Muscle of back (tissue), 3 donors: ENCODE measurements at regions not wholly inside any gene's neighbourhood (a gene's known extent, or its start where the extent isn't known, plus 50 kb on each side); places are given as distances from the start of the nearest gene placed in this dataset.
"Not testable (repeated sequence)": the region's sequence is repeated elsewhere in the genome, so short reads cannot be mapped to it uniquely, and the experiment has no call there.

ENCODE experiments used
- DNase-seq, 3 donors: peaks; one replicate each; pipeline versions ENCODE4 v3.0.0 to v3.0.0-alpha.2; 2013

DNA sequence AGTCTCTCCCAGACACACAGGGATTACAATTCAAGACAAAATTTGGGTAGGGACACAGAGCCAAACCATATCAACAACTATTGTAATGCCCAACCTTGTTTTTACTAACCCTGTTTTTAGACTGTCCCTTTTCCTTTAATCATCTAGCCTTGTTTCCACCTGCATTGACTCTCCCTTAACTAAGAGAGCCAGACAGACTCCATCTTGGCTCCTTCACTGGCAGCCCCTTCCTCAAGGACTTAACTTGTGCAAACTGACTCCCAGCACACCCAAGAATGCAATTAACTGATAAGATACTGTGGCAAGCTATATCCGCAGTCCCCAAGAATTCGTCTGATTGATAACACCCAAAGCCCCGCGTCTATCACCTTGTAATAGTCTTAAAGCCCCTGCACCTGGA is 151.8 kb upstream of the DGKB start:
- DNase-seq = not testable (repeated sequence)

DNA sequence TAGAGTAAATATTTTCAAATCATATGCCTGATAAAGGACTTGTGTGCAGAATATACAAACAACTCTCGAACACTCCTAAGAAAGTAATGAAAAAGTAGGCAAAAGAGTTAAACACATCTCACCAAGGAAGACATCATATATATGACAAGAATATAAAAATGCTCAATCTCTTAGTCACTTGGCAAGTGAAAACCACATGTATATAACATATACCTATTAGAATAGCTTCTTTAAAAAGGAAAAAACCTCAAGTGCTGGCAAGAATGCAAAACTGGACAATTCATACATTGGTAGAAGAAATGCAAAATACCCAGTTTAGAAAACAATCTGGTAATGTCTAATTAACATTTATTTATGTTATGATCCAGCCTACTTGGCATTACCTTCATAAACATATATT is 146.6 kb upstream of the DGKB start:
- no peak for DNase-seq

DNA sequence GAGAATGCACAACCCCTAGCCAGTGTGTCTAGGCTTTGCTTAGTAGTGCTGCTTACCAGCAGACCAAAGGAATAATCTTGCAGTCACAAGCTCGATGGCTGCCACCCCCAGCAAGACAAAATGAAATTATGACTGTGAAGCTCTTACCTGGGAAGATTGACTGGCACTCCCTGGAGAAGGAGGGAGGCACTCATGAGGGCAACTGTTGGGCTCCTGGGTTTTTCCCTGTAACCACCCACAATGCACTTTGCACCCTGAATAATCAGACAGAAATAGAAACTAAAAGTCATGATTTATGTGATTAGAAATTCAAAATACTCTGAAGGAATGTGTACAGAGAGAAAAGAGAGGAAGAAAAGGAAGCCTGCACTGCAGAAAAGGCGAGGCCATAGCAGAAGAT is 144.3 kb upstream of the DGKB start:
- no peak for DNase-seq

DNA sequence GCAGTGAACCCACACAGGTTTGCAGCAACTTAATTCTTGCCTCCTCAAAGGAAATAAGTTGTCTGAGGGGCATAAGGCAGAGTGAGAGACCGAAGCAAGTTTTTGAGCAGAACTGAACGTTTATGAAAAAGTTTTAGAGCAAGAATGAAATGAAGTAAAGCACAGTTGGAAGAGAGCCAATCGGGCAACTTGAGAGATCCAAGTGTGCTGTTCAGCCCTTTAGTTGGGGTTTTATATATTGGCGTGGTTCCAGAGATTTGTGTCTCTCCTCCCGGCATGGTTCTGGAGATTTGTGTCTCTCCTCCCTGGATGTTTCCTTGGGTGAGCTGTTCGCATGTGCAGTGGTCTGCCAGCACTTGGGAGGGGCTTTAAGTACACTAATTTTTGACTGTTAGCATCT is 141.4 kb upstream of the DGKB start:
- no peak for DNase-seq

DNA sequence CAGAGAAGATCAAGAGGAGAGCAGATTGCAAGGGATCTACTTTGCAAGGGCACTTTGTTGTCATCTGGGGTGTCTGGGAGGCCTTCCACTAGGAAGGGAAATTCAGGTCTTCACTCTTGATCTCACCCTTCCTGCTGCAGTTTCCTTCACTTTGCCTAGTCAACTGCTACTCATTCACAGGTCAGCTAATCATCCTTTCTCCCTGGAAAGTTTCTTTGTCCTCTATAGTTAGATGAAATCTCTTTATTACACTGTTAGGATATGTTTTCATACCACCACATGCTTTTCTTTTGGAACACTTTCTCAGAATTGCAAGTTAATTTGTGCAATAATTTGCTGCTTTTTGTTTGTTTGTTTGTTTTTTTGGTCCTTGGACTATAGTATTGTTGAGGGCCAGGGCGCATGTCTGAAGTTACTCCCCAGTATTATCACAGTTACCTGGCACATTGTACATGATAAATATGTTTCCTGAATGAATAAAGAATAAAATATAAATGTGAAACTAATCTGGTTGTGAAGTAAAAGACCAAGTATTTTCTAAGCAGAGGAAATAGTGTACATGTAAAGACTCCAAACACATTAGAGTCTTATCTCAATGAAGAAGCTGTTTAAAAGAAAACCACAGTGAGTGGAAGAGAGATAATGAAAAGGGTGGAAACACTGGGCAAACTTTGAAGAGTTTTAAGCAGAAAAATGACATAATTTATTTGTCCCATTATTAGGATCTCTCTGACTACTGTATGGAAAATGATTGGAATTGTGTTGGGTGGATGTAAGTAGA is 139.9 kb upstream of the DGKB start:
- no peak for DNase-seq

DNA sequence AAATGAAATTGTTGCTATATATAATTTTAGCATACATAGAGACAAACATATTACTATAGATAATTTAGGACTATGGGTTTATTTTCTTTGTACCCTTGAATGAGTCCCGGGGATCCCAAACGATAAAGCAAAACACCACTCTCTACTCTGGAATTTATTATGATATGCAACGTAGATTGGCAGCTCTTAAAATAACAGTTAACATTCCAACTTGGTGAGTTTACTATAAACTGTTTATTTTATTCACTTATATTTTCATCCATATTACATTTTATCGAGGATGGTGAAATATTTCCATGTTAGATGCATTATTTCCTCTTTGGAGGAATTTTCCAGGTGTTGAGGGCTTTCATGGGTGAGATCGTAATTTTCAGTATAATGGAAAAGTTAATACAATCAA is 138.7 kb upstream of the DGKB start:
- DNase-seq = no peak

DNA sequence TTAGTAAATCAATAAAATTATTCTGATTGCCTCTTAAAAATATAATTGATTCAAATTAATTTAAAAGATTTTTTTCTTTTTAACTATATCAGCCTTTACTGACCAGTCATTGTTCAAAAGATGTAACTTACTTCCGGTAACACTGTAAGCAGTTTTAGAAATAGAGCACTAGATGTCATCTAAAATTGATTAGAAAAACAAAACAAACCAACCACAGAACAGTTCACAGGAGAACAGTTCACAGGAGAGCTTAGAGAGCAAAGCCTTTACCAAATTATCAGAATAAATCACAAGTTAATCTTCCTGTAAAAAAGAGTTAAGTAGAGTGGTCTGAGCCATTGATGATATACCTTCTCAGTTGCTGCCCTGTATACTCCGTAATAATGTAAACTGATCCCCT is 133.3 kb upstream of the DGKB start:
- DNase-seq = no peak

DNA sequence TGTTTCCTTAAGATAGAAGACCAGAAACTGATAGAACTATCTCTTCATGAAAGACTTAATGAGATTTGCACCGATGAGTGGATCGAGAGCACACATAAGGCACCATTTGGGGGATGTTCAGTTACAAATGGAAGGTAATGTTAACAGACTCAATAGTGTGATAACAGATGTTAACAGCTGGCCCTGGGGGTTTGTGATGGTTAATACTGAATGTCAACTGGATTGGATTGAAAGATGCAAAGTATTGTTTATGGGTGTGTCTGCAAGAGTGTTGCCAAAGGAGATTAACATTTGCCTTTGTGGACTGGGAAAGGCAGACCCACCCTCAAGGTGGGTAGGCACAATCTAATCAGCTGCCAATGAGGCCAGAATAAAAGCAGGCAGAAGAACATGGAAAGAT is 130.5 kb upstream of the DGKB start:
- no peak for DNase-seq

DNA sequence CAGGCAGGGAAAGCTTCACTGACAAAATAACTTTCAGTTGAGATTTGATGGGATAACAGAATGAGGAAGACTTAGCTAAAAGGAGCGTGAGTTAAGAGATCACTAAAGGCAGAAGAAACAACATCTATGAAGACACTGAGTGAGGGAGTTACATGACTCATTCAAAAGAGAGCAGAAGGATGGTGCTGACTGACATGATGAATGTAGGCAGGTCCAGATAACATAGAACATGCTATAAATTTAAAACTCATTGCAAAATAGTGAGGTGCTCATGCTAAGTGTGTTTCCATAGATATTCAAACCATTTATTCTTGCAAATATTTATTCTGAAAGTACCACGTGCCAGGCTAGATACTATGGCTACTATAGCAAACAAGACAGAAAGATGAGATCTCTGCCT is 116.4 kb upstream of the DGKB start:
- DNase-seq = no peak

DNA sequence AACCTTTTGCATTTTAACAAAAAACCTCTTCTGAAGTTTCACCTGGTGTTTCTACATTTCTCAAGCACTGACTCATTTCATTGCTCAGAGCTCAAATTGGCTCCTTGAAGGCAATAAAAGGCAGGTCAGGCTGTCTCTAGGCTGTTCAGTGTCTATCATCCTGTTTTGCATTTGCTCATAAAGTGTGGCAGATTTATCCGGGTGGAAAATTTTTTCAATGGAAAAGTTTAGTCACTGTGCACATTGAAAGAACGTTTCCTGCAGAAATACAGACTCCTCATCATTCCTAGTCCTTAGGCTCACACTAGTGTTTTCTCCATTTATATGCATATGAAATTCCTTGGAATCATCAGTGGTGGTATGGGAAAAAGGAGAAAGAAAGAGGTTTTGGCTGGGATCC is 114.2 kb upstream of the DGKB start:
- DNase-seq = peak; percentile 10 to 67 (median 35)

DNA sequence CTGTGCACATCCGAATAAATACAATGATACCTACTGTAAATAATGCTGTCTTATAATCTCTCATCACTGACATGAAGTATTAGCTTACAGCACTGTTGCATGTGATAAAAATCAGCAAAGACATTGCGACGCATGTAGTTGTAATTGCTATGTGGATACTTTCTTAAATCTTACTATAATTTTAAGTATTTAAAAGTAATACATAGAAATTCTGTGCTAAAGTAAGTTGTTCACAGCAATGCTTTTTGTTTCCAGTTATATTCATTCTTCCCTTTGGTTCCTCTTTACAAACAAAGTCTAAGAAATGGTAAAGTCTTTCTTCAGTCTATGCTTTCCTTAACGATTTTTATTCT is 113.7 kb upstream of the DGKB start:
- no peak for DNase-seq

DNA sequence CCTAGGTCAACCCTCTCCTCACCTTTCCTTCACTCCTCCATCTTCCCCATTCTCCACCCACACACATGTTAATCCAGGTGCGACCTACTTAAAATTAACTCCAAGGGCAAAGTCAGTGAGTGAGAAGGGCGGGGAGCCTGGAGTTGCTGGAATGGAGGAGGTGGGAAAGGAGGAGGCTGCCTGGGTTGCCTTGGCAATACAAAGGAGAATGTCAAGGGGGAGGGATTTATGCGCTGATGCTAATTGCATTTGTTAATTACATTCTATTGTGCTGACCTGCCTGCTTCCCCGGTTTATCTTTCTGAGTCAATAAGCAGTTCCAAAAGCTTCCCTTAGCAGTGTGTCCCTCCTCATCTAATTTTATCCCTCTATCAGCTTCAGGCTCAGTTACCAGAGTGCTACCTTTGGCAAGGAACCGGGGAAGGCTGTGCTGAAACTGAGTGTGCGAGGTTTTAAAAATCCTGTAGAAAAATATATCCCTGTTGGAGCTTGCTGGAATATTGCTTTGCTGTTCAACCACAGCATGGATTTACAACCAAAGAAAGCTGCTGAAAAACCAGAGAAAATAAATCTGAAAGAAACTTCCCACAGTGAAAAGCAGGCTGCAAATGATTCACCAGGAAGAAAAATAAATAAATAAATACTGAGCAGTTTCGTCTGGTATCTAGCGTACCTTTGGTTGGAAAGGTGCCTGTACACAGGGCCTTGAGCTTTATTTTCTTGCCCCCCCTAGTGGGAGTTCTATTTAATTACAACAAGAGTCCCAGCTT is 113.2 kb upstream of the DGKB start:
- peak; percentile 72 to 84 (median 80) for DNase-seq

DNA sequence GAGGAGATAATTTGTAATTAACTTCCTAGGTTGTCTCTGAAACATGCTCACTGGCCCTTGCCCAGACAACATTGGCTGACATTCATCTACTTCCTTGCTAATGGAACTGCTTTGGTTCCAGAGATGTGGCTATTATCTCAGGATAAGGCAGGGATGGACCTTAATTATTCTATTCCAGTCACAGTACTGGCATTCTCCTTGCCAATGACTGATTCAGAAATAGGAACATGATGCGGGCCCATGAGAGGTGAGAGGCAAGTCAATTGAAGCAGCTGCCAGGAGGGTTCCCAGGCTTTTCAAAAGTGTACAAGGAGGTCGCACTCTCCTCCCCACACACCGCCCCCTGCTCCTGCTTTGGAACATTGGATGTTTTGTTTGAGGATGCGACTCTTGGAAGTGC is 109.6 kb upstream of the DGKB start:
- DNase-seq = no peak

DNA sequence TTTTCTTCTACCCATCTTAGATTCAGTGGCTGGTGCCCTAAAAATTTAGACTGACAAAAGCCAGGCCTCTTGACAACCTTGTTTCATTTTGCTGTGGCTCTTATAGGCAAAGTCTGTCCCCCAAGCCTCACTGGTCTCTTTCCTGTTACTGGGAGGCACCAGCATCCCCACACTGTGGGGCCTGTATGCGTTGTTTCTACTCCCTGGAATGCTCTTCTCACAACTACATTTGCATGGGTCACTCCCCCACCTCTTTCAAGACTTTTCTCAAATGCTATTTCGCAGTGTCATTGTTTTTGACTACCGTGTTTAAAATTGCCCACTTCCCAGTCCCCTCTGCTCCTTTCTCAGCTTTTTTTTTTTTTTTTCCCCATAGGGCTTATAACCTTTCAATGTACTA is 108.7 kb upstream of the DGKB start:
- no peak for DNase-seq

DNA sequence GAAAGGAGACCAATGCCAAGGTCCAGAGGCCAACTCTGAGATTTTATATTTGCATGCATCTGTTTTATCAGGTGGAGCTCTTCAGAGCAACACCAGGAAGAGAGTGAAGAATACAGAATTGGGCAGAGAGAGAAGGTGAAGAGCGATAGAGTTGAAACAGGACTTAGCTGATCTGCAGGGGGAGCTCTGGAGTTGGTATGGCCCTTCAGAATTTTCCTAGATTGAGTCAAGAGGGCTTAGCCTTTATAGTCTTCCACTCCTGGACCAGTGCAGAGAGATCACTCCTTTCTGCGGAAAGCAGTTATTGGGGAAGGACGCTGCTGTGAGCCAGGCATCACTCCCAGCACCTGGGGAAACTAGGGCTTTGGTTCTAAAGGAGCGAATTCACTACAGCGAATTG is 105.0 kb upstream of the DGKB start:
- DNase-seq = no peak

DNA sequence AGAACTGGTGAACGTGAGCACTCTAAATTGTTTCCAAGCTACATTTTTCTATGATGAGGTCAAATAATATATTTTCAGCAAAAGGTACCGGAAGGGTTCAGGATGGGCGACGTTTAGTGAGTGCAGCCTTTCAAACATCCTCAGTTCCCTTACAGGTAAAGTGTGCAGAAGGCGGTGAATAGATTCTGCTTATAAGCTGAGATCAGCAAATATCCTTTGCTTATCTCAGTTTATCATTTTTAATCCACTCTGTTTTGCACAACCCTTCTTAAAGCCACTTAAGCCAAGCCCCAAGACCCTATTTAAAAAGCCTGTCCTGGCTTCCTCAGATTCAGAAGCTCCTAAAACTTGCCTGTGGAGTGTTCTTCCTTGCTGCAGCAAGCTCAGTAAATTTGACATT is 103.1 kb upstream of the DGKB start:
- DNase-seq = no peak

DNA sequence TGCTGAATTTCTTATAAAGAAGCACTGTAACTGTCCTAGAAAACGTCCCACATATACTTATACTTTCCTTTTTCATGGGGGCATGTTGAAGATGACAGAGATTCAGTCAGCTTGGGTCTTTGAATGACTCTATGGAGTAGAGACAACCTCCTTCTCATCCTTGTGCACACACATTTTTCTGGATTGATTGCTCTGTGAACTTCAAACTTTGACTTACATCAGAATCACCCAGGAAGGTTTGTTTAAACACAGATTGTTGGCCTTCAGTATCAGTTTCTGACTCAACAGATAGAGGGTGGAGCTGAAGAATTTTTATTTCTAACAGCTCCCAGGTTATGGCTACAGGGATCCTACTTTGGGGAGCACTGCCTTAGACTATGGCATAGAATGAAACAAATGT is 97.6 kb upstream of the DGKB start:
- no peak for DNase-seq

DNA sequence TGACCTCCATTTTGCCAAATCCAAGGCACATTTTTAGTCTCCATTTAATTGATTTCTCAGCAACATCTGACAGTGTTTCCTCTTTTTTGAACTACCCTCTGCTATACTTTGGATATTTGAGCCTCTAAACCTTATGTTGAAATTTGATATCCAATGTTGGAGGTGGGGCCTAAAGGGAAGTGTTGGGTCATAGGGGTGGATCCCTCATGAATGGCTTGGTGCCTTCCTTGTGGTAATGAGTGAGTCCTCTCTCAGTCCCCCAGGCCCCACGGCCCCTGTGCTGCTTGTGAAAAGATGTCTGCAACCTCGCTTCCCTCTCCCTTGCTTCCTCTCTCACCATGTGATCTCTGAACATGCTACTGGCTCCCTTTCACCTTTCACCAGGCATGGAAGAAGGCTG is 96.8 kb upstream of the DGKB start:
- DNase-seq = no peak

DNA sequence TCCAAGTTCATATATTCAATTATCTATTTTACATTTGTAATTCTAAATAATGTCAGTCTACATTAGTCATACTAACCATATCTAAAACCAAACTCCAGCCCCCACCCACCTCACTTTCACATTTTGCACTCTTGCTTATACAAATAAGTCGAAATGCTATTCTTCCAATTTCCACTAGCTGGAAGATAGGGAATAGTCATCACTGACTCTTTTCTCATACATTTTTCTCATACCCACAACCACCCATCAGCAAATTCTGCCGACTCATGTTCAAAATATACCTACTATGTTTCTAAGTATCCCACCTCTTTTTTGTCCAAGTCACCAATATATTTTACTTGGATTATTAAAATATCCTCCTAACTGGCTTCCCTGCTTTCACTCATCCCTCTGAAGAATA is 93.2 kb upstream of the DGKB start:
- DNase-seq = no peak

DNA sequence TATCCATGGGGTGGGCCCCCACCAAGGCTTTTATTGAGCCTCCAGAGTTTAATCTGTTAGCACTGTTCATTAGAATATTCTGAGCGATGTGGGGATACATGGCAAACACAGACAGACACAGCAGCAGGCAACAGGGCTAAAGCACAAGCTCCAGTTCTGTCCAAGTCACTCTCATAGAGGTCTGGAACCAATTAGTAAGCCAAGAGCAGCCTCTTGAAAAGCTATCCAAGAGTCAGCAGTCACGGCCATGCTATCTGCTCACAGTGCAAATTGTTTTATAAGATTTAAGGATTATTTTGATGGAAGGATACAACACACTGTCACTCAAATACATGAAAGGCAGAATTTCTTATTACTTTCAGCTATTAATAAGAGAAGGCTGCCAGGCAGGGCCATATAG is 86.4 kb upstream of the DGKB start:
- peak; percentile 36 to 68 (median 38) for DNase-seq

DNA sequence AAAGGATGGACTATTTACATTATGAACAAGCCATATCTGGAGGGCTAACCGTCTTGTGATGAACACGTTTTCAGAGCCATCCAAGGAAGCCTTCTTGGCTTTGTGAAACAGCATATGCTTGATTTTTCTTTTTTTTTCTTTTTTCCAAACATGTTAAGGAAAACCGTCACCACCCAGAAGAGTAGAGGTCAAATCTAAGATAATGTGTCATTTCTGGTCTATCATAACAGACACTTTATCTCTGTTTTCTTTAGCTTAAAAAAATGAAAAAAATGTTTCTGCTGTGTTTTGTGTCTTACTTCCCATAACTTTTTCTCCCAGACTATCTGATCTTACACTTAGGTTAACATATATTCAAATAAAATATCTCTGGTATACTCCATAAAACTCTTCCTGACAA is 76.1 kb upstream of the DGKB start:
- DNase-seq = no peak

DNA sequence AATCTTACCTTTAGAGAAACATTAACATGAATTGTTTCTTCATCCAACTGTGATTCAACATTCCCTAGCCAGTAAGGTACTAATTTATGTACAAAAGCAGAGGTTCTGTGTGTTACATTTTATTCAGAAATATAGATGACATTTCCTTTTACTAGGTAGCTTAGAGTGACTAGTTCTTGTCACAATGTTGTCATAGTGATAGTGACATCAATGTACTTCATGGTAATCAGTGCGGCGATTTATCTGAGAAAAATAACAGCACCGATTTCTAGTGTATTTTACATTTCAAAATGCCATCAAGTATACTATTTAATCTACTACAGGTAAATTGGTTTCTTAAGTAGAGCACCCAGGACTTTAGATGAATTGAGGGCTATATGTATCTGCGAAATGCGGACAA is 72.1 kb upstream of the DGKB start:
- DNase-seq = no peak

DNA sequence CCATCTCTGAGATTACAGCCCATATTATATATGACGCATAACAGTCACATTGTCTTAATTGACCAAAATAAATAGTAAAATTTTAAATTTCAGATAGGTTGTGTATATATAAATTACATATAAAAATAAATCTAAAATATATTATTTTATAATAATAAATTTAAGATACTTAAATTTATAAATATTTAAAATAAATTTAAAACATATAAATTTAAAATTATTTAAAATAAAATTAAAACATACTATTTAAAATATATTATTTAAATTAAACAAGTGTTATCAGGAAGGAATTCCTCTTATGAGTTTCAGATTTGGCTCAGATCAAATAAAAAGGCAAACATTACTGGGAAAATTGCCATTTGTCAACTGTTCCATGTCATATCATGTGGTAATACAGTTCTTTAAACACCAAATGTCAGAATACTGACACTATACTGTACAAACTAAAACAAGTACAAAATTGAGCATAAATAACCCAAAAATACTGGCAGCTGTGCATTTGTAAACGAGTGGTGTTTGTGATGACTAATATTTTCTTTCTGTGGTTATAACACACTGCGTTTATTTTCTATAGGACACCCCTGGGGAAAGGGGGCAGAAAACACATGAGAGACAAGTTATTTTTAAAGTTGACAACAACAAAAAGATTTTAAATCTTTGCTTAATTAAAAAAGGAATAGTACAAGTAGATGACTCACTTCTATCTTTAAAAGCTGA is 71.3 kb upstream of the DGKB start:
- no peak for DNase-seq
